Cardiac septum (tissue), 1 donor: ENCODE measurements at regions not wholly inside any gene's neighbourhood (a gene's known extent, or its start where the extent isn't known, plus 50 kb on each side); places are given as distances from the start of the nearest gene placed in this dataset.
"Not testable (repeated sequence)": the region's sequence is repeated elsewhere in the genome, so short reads cannot be mapped to it uniquely, and the experiment has no call there.

Experiments used
- DNase-seq: peaks from one replicate; pipeline ENCODE4 v3.0.0-alpha.2; 2020; ENCODE audit warnings: low spot score
- intact Hi-C: fragments of 100-400 bp; cut with DNase I; formaldehyde crosslinking; loops from one replicate; pipeline ENCODE4 v1.14.0; 2022
- donor health status: DM: no; HTN: no; CAD: no.

DNA sequence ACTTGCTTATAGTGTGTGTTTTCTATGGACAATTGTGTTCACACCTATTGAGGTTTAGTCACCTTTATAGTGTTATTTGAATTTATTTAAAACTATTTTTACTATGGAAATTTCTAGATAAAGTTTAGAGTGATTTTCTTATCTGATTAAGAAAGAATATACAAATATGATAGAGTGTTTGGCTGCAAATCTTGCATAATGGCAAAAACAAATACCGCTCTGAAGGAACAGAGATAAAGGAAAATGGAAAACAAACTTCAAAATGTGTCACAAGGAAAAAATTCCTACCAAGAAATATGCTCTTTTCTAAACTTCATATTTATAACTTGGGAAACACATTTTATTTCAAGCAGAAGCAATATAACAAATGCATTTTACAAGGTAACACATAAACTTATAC lies 423.1 kb downstream of the TOX3 start:
- intact Hi-C loops = no loop called here
- no peak for DNase-seq

DNA sequence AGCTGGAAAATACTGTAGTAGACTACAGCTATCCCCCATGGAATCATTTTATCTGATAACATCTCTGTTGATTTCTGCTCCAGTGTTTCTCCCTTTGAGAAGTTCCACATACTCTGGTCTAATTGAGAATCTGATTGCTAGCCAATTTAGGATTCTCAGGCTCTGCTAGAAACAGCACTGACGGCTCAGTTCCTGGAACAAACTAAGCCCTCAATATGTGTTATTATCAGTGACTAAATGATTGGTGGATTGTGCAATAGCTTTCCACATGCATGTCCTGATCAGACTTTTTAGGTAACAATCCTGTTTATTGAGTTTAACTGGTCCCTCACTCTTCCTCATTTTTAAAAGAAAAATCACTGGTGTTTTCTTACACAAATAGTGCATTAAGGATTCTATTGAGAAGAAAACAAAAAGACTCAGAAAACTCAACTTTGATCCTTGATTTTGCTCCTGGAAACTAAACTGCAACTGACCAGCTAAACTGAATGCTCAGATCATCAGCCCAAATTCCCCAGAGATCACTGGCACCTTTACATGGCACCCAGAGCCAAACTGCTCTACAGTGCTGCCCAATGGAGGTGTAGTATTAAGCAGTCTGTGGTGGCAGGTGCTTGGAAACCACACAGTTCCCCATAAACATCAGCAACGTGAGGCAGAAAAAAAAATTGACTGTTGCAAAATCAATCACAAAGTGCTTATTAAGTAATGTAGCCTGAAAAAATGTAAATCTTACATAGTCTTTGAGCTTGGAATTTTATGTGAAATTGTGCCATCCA lies 423.7 kb downstream of the TOX3 start:
- DNase-seq = no peak
- intact Hi-C loops = no loop called here

- no peak for DNase-seq
- intact Hi-C loops = no loop called here
Observed at GRCh38 chr16:52117171-52117570, 429.8 kb downstream of the TOX3 start.

- DNase-seq = no peak
- intact Hi-C loops = no loop called here
Observed at GRCh38 chr16:52114379-52114778, 432.6 kb downstream of the TOX3 start.

DNA sequence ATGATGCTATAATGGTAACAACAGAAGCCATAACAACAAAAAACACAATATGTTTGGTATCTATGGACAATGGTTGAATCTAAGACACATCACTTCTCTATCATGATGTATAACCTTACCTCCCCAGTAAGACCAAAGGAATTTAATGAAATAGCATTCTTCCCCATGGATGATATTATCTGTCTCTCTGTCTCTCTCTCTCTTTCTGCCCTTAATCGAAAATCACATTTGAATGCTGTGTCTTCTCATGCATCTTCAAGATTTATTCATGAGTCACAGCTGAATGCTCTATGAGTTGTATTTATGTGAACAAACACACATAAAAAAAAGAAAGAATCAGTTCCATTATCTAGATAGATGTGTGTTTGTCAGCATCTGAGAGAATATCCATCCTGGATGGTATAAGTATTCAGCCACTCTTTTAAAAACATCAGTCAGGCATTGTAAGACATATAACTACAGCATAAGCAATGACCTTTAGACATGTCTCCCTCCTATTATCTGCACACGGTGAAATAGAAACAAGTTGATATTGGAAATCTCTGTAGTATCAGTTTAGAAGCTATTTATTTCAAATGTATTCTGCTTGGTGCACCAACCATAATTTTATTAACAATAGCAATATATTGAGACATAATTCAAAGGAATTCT lies 433.3 kb downstream of the TOX3 start:
- intact Hi-C loops = no loop called here
- no peak for DNase-seq

DNA sequence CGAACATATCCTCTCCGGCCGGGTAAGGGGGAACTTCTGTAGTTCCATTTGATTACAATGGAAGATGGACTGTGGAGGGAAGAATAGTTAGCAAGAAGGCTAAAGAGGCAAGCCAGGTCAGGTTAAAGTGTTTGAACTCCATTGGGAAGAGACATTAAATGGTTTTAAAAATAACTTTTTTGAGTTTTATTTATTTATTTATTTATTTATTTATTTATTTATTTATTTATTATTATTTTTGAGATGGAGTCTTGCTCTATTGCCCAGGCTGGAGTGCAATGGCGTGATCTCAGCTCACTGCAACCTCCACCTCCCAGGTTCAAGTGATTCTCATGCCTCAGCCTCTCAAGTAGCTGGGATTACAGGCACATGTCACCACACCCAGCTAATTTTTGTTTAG lies 441.9 kb downstream of the TOX3 start:
- intact Hi-C loops, DNase-seq: not testable (repeated sequence)

GRCh38 chr16:52103791-52104190 lies 443.2 kb downstream of the TOX3 start:
- intact Hi-C loops = no loop called here
- DNase-seq = no peak

GRCh38 chr16:52101246-52101645 lies 445.7 kb downstream of the TOX3 start:
- DNase-seq = no peak
- intact Hi-C loops = no loop called here

DNA sequence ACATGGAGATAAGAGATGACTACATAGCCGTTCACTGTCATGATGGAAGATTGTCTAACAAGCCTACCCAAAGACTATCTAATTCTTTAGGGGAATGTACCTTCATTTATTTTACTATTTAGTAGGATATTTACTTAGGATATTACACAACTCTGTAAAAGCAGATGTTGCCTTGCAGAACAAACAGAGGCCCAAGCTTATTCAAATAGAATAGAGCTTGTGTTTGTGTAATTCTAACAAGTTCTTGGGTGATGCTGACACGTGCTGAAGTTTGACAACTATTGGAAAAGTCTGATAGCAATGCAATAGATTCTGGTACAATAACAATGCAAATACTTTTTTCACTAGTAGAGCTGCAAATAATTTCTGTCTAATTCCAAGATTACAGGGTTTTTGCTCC lies 447.6 kb downstream of the TOX3 start:
- DNase-seq = no peak
- intact Hi-C loops = no loop called here

DNA sequence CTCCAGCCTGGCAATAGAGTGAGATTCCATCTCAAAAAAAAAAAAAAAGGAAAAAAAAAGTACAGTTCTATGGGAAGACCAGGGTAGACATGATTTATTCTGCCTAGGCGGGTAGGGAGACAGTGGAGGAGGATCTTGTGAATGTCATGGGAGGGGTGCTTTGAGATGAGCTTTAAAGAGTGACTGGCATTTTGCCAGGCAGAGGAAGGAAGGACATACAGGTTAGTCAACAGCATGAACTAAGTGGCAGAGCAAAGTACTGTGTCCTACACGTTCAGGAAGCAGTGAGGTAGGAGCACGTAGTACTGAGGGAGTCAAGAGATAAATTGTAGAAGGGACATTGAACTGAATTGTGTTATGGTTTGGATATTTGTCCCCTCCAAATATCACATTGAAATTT lies 451.5 kb downstream of the TOX3 start:
- intact Hi-C loops = no loop called here
- no peak for DNase-seq

- no peak for DNase-seq
- intact Hi-C loops = no loop called here
Observed at GRCh38 chr16:52092126-52092525, 454.8 kb downstream of the TOX3 start.

DNA sequence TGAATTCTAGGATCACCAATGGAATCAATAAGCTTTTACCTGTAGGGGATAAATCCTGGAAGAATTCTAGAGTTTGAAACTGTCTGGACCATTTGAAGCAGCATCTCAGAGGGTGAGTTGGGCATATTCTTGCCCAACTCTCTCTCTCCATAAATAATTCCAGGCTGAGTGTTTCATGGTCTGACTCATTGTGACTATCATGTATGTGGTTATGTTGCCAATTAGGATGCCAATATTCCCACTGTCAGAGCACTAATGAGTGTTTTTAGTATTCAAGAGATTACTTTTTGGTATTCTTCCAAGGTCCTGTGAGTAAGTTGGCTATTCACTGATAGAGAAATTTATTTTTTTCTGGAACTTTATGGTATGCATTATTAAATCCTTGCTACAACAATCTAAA lies 456.9 kb downstream of the TOX3 start:
- intact Hi-C loops = no loop called here
- no peak for DNase-seq

GRCh38 chr16:52089476-52089875 lies 457.5 kb downstream of the TOX3 start:
- intact Hi-C loops = no loop called here
- no peak for DNase-seq

DNA sequence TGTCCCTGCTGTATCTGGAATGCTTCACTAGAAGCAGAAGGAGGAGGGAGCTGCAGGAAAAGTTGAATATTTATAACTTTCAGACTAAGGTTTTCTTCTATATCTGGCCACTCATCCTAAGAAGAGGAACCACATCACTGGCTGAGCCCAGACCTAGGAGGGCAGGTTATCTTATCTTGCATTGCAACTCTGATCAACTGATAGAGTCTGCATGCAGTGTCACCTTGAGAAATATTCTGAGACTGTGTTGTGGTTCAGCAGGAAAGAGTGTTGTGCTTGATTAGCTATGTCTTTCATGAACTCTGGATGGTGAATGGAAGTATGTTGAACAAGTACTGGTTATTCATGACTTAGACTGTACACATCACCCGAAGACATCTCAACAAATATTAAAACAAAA lies 460.0 kb downstream of the TOX3 start:
- intact Hi-C loops = no loop called here
- no peak for DNase-seq

- DNase-seq = no peak
- intact Hi-C loops = no loop called here
Observed at GRCh38 chr16:52078716-52079655, 468.0 kb downstream of the TOX3 start.

GRCh38 chr16:52077607-52078006 lies 469.3 kb downstream of the TOX3 start:
- no peak for DNase-seq
- intact Hi-C loops = no loop called here

GRCh38 chr16:52076801-52077201 lies 470.1 kb downstream of the TOX3 start:
- intact Hi-C loops = no loop called here
- DNase-seq = no peak

DNA sequence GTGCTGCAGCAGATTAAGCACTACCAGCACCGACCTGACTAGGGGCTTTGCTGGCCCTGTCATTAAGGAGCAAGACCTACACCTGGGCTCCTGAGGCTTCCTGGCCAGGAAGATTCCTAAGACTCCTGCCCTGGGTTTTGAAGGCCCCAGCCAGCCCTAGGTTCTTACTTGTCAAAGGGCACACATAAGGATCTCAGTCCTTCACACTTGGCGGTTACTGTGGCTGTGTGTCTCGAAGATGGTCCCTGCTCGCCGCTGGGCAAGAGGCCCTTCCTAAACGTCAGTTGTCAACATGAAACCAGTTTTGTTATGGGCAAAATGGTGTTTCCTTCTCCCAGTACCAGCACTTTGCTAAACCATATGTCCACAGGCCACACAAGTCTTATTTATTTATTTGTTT lies 470.6 kb downstream of the TOX3 start:
- intact Hi-C loops = no loop called here
- no peak for DNase-seq

GRCh38 chr16:52074133-52074532 lies 472.8 kb downstream of the TOX3 start:
- no peak for DNase-seq
- intact Hi-C loops = no loop called here

DNA sequence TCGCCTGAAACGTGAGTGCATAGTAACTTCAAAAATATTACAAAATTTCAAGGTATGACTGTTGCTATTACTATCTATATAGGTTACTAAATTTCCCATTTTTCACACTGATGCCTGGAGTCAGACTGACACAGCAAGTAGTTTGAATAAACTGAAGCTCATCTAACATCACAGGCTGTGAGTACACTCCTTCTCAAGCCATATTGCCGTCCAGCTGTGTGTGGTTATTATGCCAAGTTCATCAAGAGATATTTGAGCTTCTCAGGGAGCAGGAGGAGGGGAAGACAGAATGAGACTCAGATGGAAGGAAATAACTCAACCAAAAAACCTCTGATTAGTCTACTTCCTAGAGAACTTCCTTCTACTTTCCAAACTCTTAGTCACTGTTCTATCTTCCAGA lies 473.9 kb downstream of the TOX3 start:
- DNase-seq = no peak
- intact Hi-C loops = no loop called here
